ENCODE measurements at regions not wholly inside any gene's neighbourhood (a gene's known extent, or its start where the extent isn't known, plus 50 kb on each side); places are given as distances from the start of the nearest gene placed in this dataset.

DNA sequence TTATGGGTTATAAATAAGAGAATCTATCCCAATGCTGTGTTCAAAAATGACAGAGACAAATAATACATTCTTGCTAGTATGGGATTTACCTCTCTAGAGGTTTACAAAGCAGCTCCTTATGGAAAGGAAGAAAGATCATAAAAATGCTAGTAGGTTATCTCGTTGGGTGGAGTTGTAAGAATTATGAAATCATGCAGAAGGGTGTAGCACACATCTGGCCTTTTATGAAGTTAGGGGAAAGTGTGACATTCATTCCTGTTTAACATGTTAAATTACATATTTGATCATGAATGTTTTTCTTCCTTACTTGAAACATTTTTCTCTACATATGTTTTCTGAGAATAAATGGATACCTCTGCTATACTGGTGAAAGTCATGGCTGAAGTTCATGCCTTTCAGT, 414.2 kb downstream of the SH3GL2 start:
- TF ChIP-seq RAD21 (CRISPR knock-in tag; conservative IDR thresholded peaks at IDR 0.05 in 1 of 2, IDR thresholded peaks at IDR 0.05 in 1 of 2): no peak
- TF ChIP-seq, protein P1, sequence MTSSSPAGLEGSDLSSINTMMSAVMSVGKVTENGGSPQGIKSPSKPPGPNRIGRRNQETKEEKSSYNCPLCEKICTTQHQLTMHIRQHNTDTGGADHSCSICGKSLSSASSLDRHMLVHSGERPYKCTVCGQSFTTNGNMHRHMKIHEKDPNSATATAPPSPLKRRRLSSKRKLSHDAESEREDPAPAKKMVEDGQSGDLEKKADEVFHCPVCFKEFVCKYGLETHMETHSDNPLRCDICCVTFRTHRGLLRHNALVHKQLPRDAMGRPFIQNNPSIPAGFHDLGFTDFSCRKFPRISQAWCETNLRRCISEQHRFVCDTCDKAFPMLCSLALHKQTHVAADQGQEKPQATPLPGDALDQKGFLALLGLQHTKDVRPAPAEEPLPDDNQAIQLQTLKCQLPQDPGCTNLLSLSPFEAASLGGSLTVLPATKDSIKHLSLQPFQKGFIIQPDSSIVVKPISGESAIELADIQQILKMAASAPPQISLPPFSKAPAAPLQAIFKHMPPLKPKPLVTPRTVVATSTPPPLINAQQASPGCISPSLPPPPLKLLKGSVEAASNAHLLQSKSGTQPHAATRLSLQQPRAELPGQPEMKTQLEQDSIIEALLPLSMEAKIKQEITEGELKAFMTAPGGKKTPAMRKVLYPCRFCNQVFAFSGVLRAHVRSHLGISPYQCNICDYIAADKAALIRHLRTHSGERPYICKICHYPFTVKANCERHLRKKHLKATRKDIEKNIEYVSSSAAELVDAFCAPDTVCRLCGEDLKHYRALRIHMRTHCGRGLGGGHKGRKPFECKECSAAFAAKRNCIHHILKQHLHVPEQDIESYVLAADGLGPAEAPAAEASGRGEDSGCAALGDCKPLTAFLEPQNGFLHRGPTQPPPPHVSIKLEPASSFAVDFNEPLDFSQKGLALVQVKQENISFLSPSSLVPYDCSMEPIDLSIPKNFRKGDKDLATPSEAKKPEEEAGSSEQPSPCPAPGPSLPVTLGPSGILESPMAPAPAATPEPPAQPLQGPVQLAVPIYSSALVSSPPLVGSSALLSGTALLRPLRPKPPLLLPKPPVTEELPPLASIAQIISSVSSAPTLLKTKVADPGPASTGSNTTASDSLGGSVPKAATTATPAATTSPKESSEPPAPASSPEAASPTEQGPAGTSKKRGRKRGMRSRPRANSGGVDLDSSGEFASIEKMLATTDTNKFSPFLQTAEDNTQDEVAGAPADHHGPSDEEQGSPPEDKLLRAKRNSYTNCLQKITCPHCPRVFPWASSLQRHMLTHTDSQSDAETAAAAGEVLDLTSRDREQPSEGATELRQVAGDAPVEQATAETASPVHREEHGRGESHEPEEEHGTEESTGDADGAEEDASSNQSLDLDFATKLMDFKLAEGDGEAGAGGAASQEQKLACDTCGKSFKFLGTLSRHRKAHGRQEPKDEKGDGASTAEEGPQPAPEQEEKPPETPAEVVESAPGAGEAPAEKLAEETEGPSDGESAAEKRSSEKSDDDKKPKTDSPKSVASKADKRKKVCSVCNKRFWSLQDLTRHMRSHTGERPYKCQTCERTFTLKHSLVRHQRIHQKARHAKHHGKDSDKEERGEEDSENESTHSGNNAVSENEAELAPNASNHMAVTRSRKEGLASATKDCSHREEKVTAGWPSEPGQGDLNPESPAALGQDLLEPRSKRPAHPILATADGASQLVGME (CRISPR knock-in tag; IDR thresholded peaks at IDR 0.05): no peak
- no peak for TF ChIP-seq SIN3B (IDR thresholded peaks at IDR 0.05; ENCODE audit: low read depth)
- TF ChIP-seq FOXJ2 (tag; IDR thresholded peaks at IDR 0.05): no peak

Measured in K562 (cell line).